DOHH2 (cell line): ENCODE measurements at regions not wholly inside any gene's neighbourhood (a gene's known extent, or its start where the extent isn't known, plus 50 kb on each side); places are given as distances from the start of the nearest gene placed in this dataset.
"Not testable (repeated sequence)": the region's sequence is repeated elsewhere in the genome, so short reads cannot be mapped to it uniquely, and the experiment has no call there.

Source experiments
- H3F3A ChIP-seq: fragments of 200-600 bp; sonication (generic), shearing (Covaris generic); 2 replicates; pipeline ENCODE4 v1.6.0; 2016; ENCODE audit warnings: antibody characterized with exemption, mild to moderate bottlenecking; ENCODE audit not compliant: control insufficient read depth, insufficient read depth
- H3K27ac ChIP-seq: fragments of 200-600 bp; sonication (generic); 2 replicates; pipeline ENCODE4 v1.5.1; 2014; ENCODE audit warnings: low read depth, mild to moderate bottlenecking, low read length, moderate library complexity
- H3K27me3 ChIP-seq: fragments of 200-600 bp; sonication (generic); 2 replicates; pipeline ENCODE4 v1.6.1; 2014; ENCODE audit warnings: mild to moderate bottlenecking, low read length, mixed read lengths; ENCODE audit not compliant: control insufficient read depth
- H3K36me3 ChIP-seq: fragments of 200-600 bp; sonication (generic); 2 replicates; pipeline ENCODE4 v1.6.1; 2014; ENCODE audit warnings: mild to moderate bottlenecking, low read length, moderate library complexity, mixed read lengths; ENCODE audit not compliant: control insufficient read depth
- H3K4me1 ChIP-seq: fragments of 200-600 bp; sonication (generic); 2 replicates; pipeline ENCODE4 v1.6.1; 2014; ENCODE audit warnings: mild to moderate bottlenecking, low read length, mixed read lengths; ENCODE audit not compliant: control insufficient read depth
- H3K4me2 ChIP-seq: fragments of 200-600 bp; sonication (generic); 2 replicates; pipeline ENCODE4 v1.6.0; 2014; ENCODE audit warnings: mild to moderate bottlenecking, low read length, moderate library complexity
- H3K4me3 ChIP-seq: fragments of 200-600 bp; sonication (generic); 2 replicates; pipeline ENCODE4 v1.5.1; 2014; ENCODE audit warnings: mild to moderate bottlenecking, low read length, mixed read lengths
- H3K79me2 ChIP-seq: fragments of 200-600 bp; sonication (generic); 2 replicates; pipeline ENCODE4 v1.6.1; 2014; ENCODE audit warnings: mild to moderate bottlenecking, low read length, mixed read lengths; ENCODE audit not compliant: control insufficient read depth
- H3K9me2 ChIP-seq: fragments of 200-600 bp; sonication (generic); replicated peaks from 2 replicates; pipeline ENCODE4 v1.6.1; 2014; ENCODE audit warnings: mild to moderate bottlenecking, low read length, mixed read lengths; ENCODE audit not compliant: control insufficient read depth
- H3K9me3 ChIP-seq: fragments of 200-600 bp; sonication (generic); 2 replicates; pipeline ENCODE4 v1.6.1; 2014; ENCODE audit warnings: antibody characterized with exemption, low read length, mixed read lengths; ENCODE audit not compliant: control insufficient read depth, insufficient read depth
- H4K20me1 ChIP-seq: fragments of 200-600 bp; sonication (generic); 2 replicates; pipeline ENCODE4 v1.6.0; 2014; ENCODE audit warnings: low read depth, mild to moderate bottlenecking, antibody characterized with exemption, low read length, moderate library complexity; ENCODE audit not compliant: control insufficient read depth, insufficient read depth
- EZH2phosphoT487 ChIP-seq: fragments of 200-600 bp; sonication (generic); IDR thresholded peaks from 2 replicates; pipeline ENCODE4 v1.6.1; 2017; ENCODE audit warnings: borderline replicate concordance, mild to moderate bottlenecking, antibody characterized with exemption, low read length, moderate library complexity, mixed read lengths
- TF ChIP-seq, protein P1 (sequence below): fragments of 200-600 bp; sonication (generic); IDR thresholded peaks from one replicate; pipeline ENCODE4 v1.5.1; 2014; ENCODE audit warnings: antibody characterized with exemption, mild to moderate bottlenecking, low read depth, low read length; ENCODE audit not compliant: poor library complexity, severe bottlenecking

DNA sequence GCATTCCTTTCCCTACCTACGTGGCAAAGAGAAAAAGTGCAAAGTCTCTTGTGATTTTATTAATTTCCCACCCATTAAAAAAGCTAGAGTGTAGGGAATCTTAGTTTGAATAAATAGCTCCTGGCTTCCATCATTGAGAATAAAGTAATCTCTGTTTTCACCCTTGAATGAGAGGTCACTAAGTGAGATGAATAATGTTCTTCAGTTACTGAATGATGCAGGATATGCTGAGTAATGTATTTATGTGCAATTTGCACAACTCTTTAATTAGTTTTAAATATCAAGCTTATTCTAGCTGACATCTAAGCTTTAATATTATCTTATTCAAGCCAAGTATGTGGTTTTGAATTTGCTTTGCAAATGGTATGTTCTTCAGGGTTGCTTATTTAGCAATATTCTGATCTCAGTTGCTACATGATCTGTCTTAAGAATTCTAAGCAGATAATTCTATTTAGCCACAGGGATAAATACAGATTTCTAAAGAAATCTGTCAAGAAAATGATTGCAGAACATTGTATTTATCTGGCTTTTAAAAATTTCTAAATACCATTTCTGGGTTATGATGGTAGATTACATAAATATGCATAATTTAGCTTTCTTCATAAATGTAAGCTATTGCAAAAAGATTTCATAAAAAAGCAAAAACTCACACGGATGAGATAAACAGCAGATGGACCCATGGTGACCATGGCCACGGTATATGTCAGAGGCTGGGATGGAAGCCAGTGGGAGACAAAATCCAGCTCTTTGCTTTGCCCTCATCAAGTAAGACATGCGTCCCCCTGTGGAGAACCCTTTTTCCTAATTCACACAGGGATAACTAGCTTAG lies 141.0 kb downstream of the MACC1 start:
- Histone ChIP-seq H3K9me3 (no peaks in the 10 kb centered on the region), H3K4me2 (no peak overlapping the region), H3K79me2 (no peaks in the 10 kb centered on the region), H3K4me1 (no peaks in the 10 kb centered on the region), H3K4me3 (no peak overlapping the region), H3K9me2 (no peaks in the 10 kb centered on the region), H3F3A (no peaks in the 10 kb centered on the region), H4K20me1 (no peaks in the 10 kb centered on the region), H3K36me3 (no peaks in the 10 kb centered on the region), H3K27ac (no peak overlapping the region), H3K27me3 (no peaks in the 10 kb centered on the region)
- TF ChIP-seq EZH2phosphoT487: no peak
- TF ChIP-seq, protein P1, sequence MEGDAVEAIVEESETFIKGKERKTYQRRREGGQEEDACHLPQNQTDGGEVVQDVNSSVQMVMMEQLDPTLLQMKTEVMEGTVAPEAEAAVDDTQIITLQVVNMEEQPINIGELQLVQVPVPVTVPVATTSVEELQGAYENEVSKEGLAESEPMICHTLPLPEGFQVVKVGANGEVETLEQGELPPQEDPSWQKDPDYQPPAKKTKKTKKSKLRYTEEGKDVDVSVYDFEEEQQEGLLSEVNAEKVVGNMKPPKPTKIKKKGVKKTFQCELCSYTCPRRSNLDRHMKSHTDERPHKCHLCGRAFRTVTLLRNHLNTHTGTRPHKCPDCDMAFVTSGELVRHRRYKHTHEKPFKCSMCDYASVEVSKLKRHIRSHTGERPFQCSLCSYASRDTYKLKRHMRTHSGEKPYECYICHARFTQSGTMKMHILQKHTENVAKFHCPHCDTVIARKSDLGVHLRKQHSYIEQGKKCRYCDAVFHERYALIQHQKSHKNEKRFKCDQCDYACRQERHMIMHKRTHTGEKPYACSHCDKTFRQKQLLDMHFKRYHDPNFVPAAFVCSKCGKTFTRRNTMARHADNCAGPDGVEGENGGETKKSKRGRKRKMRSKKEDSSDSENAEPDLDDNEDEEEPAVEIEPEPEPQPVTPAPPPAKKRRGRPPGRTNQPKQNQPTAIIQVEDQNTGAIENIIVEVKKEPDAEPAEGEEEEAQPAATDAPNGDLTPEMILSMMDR: no peak

DNA sequence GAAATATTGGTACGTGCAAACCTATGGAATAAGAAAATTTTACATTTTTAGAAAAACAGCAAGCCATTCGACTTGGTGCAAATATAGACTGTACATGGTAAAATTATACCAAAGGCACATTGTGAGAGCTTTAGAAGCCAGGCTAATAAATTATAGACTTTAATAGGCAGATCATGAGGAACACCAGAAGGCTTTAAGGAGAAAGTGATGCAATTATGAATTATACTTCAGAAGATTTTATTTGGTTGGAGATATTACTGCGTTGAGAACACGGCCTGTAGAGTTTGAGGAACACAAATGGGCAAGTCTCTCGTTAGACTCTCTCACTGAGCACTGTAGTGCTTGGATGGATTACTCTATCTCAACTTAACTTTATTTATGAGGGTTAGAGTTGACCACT lies 141.7 kb downstream of the MACC1 start:
- H3K27ac ChIP-seq: no peak overlapping the region
- H3F3A ChIP-seq: no peaks in the 10 kb centered on the region
- H3K4me2 ChIP-seq: no peak overlapping the region
- H3K79me2 ChIP-seq: no peaks in the 10 kb centered on the region
- H3K36me3 ChIP-seq: no peaks in the 10 kb centered on the region
- H3K9me2 ChIP-seq: no peaks in the 10 kb centered on the region
- H3K27me3 ChIP-seq: no peaks in the 10 kb centered on the region
- H3K4me3 ChIP-seq: no peak overlapping the region
- no peaks in the 10 kb centered on the region for H4K20me1 ChIP-seq
- TF ChIP-seq, protein P1: no peak
- no peak for TF ChIP-seq EZH2phosphoT487
- H3K9me3 ChIP-seq: no peaks in the 10 kb centered on the region
- H3K4me1 ChIP-seq: no peaks in the 10 kb centered on the region

DNA sequence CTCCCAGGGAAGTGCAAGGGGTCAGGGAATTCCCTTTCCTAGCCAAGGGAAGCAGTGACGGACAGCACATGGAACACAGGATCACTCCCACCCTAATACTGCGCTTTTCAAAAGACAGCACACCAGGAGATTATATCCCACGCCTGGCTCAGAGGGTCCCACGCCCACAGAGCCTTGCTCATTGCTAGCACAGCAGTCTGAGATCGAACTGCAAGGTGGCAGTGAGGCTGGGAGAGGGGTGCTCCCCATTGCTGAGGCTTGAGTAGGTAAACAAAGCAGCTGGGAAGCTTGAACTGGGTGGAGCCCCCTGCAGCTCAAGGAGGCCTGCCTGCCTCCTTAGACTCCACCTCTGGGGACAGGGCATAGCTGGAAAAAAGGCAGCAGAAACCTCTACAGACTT lies 149.2 kb downstream of the MACC1 start:
- H3K27me3 ChIP-seq, H3F3A ChIP-seq, H3K4me1 ChIP-seq, H3K4me3 ChIP-seq, H3K36me3 ChIP-seq, H3K27ac ChIP-seq, H4K20me1 ChIP-seq, H3K79me2 ChIP-seq, H3K9me3 ChIP-seq, H3K9me2 ChIP-seq, H3K4me2 ChIP-seq: not testable (repeated sequence)

DNA sequence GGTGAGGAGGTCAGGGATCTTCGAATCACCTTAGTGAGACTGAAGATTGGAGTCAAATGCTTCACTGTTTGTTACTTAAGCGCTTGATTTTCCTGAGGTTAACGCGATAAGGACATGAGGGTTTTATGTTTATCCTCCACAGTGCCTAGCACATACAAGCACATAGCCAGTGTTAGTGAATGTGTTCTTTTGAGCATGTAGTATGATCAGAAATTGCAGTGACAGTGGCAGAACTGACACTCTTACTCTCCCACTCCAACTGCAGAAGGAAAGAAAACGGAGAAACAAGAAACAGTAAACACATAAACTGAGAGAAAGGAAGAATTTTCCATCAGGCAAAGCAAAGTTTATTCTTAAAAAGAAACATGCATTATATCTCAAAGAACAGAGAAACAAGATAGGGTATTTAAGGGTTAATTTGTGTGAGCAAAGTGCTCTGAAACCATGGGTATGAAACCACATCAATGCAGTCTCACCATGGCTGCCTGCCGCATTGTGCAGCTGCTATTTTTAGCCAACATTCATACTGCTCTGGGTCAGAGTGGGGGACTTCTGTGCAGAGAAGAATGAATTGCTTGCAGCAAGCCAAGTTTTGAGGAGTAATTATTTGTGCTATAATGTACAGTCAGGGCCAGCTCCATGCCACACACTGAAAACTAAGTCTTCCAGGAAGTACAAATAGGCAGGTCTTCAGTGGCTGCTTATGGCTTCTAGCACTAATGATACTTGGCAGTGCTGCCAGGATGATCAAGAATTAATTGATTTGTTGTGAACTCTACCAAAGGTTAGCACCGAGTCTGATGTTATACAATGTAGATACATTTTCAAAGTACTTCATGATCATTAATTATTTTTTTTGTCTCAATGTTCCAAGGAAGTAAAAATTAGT lies 152.0 kb downstream of the MACC1 start:
- Histone ChIP-seq H3K79me2 (no peaks in the 10 kb centered on the region), H4K20me1 (no peaks in the 10 kb centered on the region), H3K36me3 (no peaks in the 10 kb centered on the region), H3K4me2 (no peak overlapping the region), H3K9me3 (peaks cover 4% of the 10 kb centered on the region; the same call in 1 of the 2 replicates), H3K27me3 (no peaks in the 10 kb centered on the region), H3K4me3 (no peak overlapping the region), H3K4me1 (peaks cover 3% of the 10 kb centered on the region; the same call in 1 of the 2 replicates), H3F3A (no peaks in the 10 kb centered on the region), H3K9me2 (no peaks in the 10 kb centered on the region), H3K27ac (no peak overlapping the region)
- no peak for TF ChIP-seq EZH2phosphoT487
- TF ChIP-seq, protein P1: no peak
